ENCODE measurements at regions not wholly inside any gene's neighbourhood (a gene's known extent, or its start where the extent isn't known, plus 50 kb on each side); places are given as distances from the start of the nearest gene placed in this dataset.

DNA sequence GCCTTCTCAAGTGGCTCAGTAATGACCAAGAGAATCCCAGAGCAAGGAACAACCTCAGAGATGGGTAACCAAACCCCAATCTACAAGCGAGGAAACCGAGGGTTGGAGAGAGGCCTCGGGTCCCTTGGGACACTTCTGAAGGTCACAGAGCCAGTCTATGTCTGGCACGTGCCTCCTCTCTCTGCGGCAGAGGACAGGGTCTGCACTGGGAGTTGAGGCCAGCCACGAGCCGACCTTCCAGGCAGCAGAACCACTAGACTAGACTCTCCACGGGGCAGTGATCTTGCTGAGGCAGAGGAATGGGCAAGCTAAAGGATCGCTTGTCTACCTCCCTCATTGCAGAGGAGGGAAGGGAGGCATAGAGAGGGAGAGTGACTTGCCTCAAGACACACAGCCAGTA, 100.6 kb upstream of the SMAD3 start:
- Histone ChIP-seq H3K4me1 (ENCODE audit: insufficient read depth, low read length, severe bottlenecking) (no peaks in the 10 kb centered on the region), H3K9me3 (ENCODE audit: low read length) (no peaks in the 10 kb centered on the region)

DNA sequence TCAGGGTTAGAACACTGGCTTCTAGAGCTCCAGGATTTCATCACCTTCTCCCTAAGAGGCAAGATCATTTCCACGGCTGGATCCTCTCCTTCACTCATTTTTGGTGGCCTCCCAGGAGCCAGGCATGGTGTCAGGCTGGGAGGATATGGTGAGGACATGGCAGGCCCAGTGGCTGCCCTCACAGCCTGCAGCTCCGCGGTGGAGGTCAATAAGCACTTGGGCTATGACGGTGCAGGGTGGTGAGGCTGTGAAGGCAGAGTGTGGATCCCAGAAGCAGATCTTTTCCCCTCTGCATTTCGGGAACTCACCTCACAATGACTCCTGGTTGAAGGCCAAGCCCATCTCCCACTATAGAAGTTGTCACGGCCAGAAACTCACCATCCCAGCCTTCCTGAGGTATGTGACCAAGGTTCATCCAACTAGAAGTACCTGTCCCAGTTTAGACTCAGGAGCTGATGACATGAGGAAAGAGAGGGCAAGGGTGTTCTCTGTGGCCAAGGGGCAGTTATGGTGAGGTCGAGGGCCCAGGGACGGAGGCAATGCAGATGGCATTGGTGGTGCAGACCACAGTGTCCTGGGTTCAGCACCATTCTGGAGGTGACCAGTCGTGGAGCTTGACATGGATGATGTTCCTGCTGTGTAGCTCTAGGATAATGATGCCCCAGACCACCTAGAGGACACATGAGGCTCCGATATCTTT, 100.1 kb upstream of the SMAD3 start:
- no peaks in the 10 kb centered on the region for H4K20me1 ChIP-seq (ENCODE audit: insufficient read depth, low read length)
- H3K4me2 ChIP-seq (ENCODE audit: low read length): no peak overlapping the region
- H3F3A ChIP-seq (ENCODE audit: insufficient read depth, low read length): no peaks in the 10 kb centered on the region
- H3K4me3 ChIP-seq (ENCODE audit: low read depth, low read length, poor library complexity, severe bottlenecking): no peak overlapping the region
- H3K27ac ChIP-seq (ENCODE audit: low read depth, low read length, poor library complexity, severe bottlenecking): no peak overlapping the region
- no peaks in the 10 kb centered on the region for H3K79me2 ChIP-seq (ENCODE audit: insufficient read depth, low read length)
- no peaks in the 10 kb centered on the region for H3K4me1 ChIP-seq (ENCODE audit: insufficient read depth, low read length, severe bottlenecking)
- TF ChIP-seq, protein P1, sequence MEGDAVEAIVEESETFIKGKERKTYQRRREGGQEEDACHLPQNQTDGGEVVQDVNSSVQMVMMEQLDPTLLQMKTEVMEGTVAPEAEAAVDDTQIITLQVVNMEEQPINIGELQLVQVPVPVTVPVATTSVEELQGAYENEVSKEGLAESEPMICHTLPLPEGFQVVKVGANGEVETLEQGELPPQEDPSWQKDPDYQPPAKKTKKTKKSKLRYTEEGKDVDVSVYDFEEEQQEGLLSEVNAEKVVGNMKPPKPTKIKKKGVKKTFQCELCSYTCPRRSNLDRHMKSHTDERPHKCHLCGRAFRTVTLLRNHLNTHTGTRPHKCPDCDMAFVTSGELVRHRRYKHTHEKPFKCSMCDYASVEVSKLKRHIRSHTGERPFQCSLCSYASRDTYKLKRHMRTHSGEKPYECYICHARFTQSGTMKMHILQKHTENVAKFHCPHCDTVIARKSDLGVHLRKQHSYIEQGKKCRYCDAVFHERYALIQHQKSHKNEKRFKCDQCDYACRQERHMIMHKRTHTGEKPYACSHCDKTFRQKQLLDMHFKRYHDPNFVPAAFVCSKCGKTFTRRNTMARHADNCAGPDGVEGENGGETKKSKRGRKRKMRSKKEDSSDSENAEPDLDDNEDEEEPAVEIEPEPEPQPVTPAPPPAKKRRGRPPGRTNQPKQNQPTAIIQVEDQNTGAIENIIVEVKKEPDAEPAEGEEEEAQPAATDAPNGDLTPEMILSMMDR (IDR thresholded peaks at IDR 0.05; ENCODE audit: low read length): no peak
- no peak for TF ChIP-seq EZH2 (IDR thresholded peaks at IDR 0.05; ENCODE audit: borderline replicate concordance, low read length)
- no peak overlapping the region for H2AFZ ChIP-seq (ENCODE audit: low read length)
- no peaks in the 10 kb centered on the region for H3K36me3 ChIP-seq (ENCODE audit: insufficient read depth, low read length)
- H3K9me2 ChIP-seq (ENCODE audit: low read depth, low read length): no peaks in the 10 kb centered on the region
- H3K9ac ChIP-seq (ENCODE audit: low read length): no peak overlapping the region
- H3K27me3 ChIP-seq (ENCODE audit: insufficient read depth, low read length): 0 out of 2 replicates have a peak, but pooled peaks cover 5% of the 10 kb centered on the region
- H3K9me3 ChIP-seq (ENCODE audit: low read length): no peaks in the 10 kb centered on the region

More for the DNA sequence above, 100.6 kb upstream of the SMAD3 start:
- Histone ChIP-seq H3K27ac (ENCODE audit: low read depth, low read length, poor library complexity, severe bottlenecking) (no peak overlapping the region), H3K79me2 (ENCODE audit: insufficient read depth, low read length) (no peaks in the 10 kb centered on the region), H3K9me2 (ENCODE audit: low read depth, low read length) (no peaks in the 10 kb centered on the region), H3K9ac (ENCODE audit: low read length) (no peak overlapping the region), H3F3A (ENCODE audit: insufficient read depth, low read length) (no peaks in the 10 kb centered on the region), H2AFZ (ENCODE audit: low read length) (no peak overlapping the region), H4K20me1 (ENCODE audit: insufficient read depth, low read length) (no peaks in the 10 kb centered on the region), H3K36me3 (ENCODE audit: insufficient read depth, low read length) (no peaks in the 10 kb centered on the region), H3K4me3 (ENCODE audit: low read depth, low read length, poor library complexity, severe bottlenecking) (no peak overlapping the region), H3K27me3 (ENCODE audit: insufficient read depth, low read length) (0 out of 2 replicates have a peak, but pooled peaks cover 5% of the 10 kb centered on the region), H3K4me2 (ENCODE audit: low read length) (no peak overlapping the region)
- no peak for TF ChIP-seq EZH2 (IDR thresholded peaks at IDR 0.05; ENCODE audit: borderline replicate concordance, low read length)
- TF ChIP-seq, protein P1 (IDR thresholded peaks at IDR 0.05; ENCODE audit: low read length): no peak

DNA sequence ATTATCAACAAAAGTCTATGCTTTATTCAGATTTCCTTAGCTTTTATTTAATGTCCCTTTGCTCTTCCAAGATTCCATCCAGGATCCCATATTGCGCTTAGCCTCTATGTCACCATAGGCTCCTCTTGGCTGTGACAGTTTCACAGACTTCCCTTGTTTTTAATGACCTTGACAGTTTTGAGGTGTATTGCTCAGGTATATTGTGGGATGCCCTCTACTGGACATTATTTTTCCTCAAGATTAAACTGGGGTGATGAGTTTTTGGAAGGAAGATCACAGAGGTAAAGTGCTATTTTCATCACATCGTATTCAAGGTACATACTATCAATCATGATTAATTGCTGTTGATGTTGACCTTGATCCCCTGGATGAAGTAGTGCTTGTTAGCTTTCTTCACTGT, 99.1 kb upstream of the SMAD3 start:
- Histone ChIP-seq H3K27ac (ENCODE audit: low read depth, low read length, poor library complexity, severe bottlenecking) (no peak overlapping the region), H3K9me3 (ENCODE audit: low read length) (no peaks in the 10 kb centered on the region), H3K4me3 (ENCODE audit: low read depth, low read length, poor library complexity, severe bottlenecking) (no peak overlapping the region), H3K9ac (ENCODE audit: low read length) (no peak overlapping the region), H2AFZ (ENCODE audit: low read length) (no peak overlapping the region), H3K9me2 (ENCODE audit: low read depth, low read length) (no peaks in the 10 kb centered on the region), H3K4me2 (ENCODE audit: low read length) (no peak overlapping the region), H3K4me1 (ENCODE audit: insufficient read depth, low read length, severe bottlenecking) (no peaks in the 10 kb centered on the region), H3K79me2 (ENCODE audit: insufficient read depth, low read length) (no peaks in the 10 kb centered on the region), H3K27me3 (ENCODE audit: insufficient read depth, low read length) (0 out of 2 replicates have a peak, but pooled peaks cover 5% of the 10 kb centered on the region), H3K36me3 (ENCODE audit: insufficient read depth, low read length) (no peaks in the 10 kb centered on the region), H3F3A (ENCODE audit: insufficient read depth, low read length) (no peaks in the 10 kb centered on the region), H4K20me1 (ENCODE audit: insufficient read depth, low read length) (no peaks in the 10 kb centered on the region)
- TF ChIP-seq, protein P1 (IDR thresholded peaks at IDR 0.05; ENCODE audit: low read length): peak; percentile 47; the same call in 1 of the 2 replicates
- no peak for TF ChIP-seq EZH2 (IDR thresholded peaks at IDR 0.05; ENCODE audit: borderline replicate concordance, low read length)
